SK-N-SH treated with all-trans-retinoic acid at 6 μM for 48 hours (cell line): ENCODE measurements at regions not wholly inside any gene's neighbourhood (a gene's known extent, or its start where the extent isn't known, plus 50 kb on each side); places are given as distances from the start of the nearest gene placed in this dataset.

Experiments used
- BACH2 ChIP-seq: fragments of 250-450 bp; sonication (Bioruptor Pico); IDR thresholded peaks from 2 replicates; pipeline ENCODE4 v1.9.0; 2021; ENCODE audit warnings: mild to moderate bottlenecking, borderline replicate concordance
- CREB5 ChIP-seq: fragments of 250-450 bp; sonication (Bioruptor Pico); IDR thresholded peaks from 2 replicates; pipeline ENCODE4 v1.5.1; 2020; ENCODE audit warnings: low read depth, mild to moderate bottlenecking, moderate library complexity
- CSDC2 ChIP-seq: fragments of 250-450 bp; sonication (Bioruptor Pico); IDR thresholded peaks from 2 replicates; pipeline ENCODE4 v1.5.0; 2020; ENCODE audit warnings: mild to moderate bottlenecking, moderate library complexity
- PATZ1 ChIP-seq: fragments of 250-450 bp; sonication (Bioruptor Pico); IDR thresholded peaks from 2 replicates; pipeline ENCODE4 v1.8.0; 2020; ENCODE audit warnings: mild to moderate bottlenecking, moderate library complexity, borderline replicate concordance
- ZFP30 ChIP-seq: fragments of 450-650 bp; formaldehyde crosslinking; IDR thresholded peaks from 2 replicates; pipeline ENCODE4 v1.5.0; 2022; ENCODE audit warnings: mild to moderate bottlenecking, moderate library complexity
- ZNF565 ChIP-seq: fragments of 450-650 bp; formaldehyde crosslinking; conservative IDR thresholded peaks from 2 replicates; pipeline ENCODE4 v1.5.0; 2020; ENCODE audit warnings: low read depth, mild to moderate bottlenecking, moderate library complexity

- TF ChIP-seq ZNF565 (CRISPR knock-in tag) (no peak), BACH2 (CRISPR knock-in tag) (no peak), CSDC2 (no peak), CREB5 (CRISPR knock-in tag) (no peak), ZFP30 (CRISPR knock-in tag) (no peak), PATZ1 (no peak)
These were observed 64.3 kb upstream of the BMPER start for GRCh38 chr7:33841031-33841430.
